Ramos (cell line): ENCODE measurements at regions not wholly inside any gene's neighbourhood (a gene's known extent, or its start where the extent isn't known, plus 50 kb on each side); places are given as distances from the start of the nearest gene placed in this dataset.
"Not testable (repeated sequence)": the region's sequence is repeated elsewhere in the genome, so short reads cannot be mapped to it uniquely, and the experiment has no call there.

Source experiments
- in situ Hi-C: fragments of 300-500 bp; cut with MboI; formaldehyde crosslinking; loops from one replicate; pipeline ENCODE4 v1.14.3; 2022; ENCODE audit warnings: low sequenced_read_pairs; ENCODE audit not compliant: unreplicated experiment

DNA sequence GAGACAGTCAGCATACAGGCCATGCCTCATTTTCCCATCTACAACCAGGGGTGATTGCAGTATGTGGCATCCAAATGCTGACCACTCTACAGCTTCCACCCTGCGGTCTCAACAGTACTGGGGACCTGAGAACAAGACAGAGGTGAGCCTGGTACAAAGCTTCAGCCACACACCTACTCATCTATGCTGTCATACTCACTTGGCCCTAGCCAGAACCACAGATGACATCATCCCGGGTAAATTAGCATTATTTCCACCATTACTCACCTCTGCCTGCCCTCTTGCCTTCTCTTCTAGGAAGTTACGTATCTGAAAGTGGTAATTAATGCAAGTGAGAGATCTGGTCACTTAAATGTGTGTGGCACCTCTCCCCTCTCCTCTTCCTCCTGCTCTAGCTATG, 208.2 kb upstream of the ARL4C start:
- in situ Hi-C loops, result no loop called here

DNA sequence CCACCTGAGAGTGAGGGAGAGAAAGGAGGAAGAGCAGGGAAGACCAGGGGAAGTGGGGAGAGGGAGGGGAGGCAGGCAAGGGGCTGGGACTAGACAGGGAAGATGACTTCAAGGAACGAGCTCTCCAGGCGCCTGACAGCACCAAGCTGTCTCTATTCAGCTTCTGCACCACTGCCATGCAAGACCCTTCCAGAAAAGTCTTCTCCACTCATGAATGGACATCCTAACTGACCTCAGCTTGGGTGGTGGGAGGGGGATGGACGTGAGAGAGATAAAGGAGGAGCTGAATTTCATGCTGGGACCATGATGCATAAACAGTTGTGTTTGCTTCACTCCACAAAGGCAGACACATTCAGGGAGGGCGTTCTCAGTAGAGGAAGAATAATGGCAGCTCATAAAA, 206.4 kb upstream of the ARL4C start:
- in situ Hi-C loops, result no loop called here

- in situ Hi-C loops, result no loop called here
Measured at GRCh38 chr2:234702731-234703225, 205.9 kb upstream of the ARL4C start.

DNA sequence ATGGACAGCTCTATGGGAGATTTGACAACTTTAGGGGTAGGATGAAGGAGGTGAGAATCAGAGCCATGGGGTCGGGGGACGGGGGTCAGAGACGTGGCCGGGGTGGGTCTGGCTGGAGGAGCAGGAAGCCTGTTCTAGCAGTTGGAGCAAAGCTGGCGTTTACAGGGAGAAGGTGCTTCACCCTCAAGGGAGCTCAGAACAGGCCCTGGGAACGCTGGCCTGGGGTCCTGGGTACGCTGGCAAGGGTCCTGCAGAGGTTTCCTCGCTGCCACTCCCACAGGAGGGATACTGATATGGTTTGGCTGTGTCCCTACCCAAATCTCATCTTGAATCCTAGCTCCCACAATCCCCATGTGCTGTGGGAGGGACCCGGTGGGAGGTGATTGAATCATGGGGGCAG, 205.0 kb upstream of the ARL4C start:
- in situ Hi-C loops, result no loop called here

GRCh38 chr2:234701421-234701820, 204.5 kb upstream of the ARL4C start:
- in situ Hi-C loops, result no loop called here

- in situ Hi-C loops, result no loop called here
Measured at GRCh38 chr2:234699456-234699855, 202.6 kb upstream of the ARL4C start.

- in situ Hi-C loops, result not testable (repeated sequence)
Measured at GRCh38 chr2:234697300-234697876, 200.5 kb upstream of the ARL4C start.

DNA sequence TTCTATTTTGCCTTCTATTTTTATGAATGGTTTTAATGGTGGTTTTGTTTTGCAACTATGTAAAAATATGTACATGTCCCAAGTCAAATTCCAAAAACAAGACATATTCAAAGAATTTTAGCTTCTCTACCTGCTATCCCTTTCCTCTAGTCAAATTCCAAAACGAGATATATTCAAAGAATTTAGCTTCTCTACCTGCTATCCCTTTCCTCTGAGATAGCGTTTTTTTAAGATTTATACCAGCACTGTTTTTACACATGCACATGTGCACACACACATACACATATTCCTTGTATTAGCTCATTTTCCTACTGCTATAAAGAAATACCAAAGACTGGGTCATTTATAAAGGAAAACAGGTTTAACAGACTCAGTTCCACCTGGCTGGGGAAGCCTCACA, 199.1 kb upstream of the ARL4C start:
- in situ Hi-C loops, result no loop called here

GRCh38 chr2:234694244-234695013, 197.5 kb upstream of the ARL4C start:
- in situ Hi-C loops, result no loop called here

GRCh38 chr2:234693681-234694190, 196.9 kb upstream of the ARL4C start:
- in situ Hi-C loops, result not testable (repeated sequence)

GRCh38 chr2:234693191-234693590, 196.3 kb upstream of the ARL4C start:
- in situ Hi-C loops, result not testable (repeated sequence)

GRCh38 chr2:234691968-234692955, 195.4 kb upstream of the ARL4C start:
- in situ Hi-C loops, result no loop called here

GRCh38 chr2:234691214-234691575, 194.3 kb upstream of the ARL4C start:
- in situ Hi-C loops, result no loop called here

DNA sequence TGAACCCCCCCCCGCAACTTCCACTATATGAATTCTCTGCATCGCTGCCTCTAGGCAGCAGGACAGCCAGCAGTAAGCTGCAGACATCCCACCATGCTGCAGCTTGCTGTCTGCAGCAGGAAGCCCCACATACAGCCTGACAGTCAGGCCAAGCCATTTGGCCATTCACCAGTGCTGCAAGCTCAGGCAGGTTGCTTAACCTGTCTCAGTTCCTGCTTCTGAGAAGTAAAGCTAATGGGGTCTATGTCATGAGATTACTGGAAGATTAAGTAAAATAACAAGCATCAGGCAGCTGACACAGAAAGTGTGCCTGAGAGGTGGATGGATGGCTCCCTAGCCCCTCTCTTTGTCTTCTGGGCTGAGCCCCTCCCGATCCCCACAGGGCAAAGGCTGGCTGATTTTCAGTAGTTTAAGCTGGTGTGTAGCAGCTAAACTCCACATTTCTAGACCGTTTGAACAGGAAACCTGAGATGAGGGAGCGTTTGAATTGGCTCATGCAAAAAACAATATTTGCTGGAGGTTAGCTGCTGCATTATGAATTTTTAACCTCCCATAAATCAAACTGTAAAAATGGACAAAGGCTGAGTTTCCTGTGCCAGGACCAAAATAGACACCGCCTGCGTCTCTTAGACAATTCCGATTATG, 193.8 kb upstream of the ARL4C start:
- in situ Hi-C loops, result no loop called here

DNA sequence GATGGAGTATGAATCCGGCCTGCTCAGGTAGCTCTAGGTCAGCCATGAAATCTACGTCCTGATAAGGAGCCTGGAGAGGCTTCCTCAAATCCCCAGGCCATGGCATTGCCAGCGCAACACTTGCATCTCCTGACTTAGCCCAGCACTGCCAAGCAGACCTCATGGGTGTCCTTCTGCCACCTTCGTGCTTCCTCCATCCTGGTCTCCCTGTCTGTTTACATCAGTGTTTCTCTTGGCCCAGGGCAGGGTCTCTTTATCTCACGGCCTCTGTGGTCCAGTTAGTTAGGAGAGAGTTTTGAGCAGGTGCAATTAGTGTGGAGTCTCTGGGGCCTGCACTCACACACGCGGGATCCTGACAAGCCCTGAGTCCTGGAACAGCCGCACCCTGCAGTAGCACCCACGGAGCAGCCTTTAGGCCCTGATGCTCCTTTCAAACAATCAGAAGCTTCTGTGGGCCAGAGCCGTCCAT, 193.1 kb upstream of the ARL4C start:
- in situ Hi-C loops, result no loop called here

DNA sequence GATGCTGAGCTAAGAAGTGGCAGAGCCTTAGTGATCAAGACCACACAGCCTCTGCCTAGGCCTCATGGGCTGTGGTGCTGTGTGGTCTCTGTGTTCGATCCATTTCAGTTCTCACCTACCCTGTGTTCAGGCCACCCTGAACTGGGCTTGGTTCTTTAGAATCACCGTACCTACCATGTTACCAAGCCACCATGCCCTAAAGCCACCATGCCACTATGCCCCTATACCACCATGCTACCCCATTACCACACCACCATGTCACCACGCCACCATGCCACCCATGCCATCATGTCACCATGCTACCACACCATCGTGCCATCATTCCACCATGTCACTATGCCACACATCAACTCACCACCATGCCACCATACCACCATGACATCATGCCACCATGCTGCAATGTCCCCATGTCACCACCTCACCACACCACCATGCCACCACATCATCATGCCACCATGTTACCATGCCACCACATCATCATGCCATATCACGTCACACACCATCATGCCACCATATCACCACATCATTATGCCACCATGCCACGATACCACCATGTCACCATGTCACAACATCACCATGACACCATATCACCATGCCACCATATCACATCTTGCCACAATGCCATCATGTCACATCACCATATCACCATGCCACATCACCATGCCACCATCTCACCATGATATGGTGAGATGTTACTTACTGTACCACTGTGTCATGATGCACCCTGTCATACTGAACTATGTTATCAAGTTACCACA, 191.0 kb upstream of the ARL4C start:
- in situ Hi-C loops, result no loop called here

GRCh38 chr2:234686088-234686890, 189.4 kb upstream of the ARL4C start:
- in situ Hi-C loops, result no loop called here

- in situ Hi-C loops, result no loop called here
Measured at GRCh38 chr2:234684466-234684865, 187.6 kb upstream of the ARL4C start.
